ENCODE measurements at regions not wholly inside any gene's neighbourhood (a gene's known extent, or its start where the extent isn't known, plus 50 kb on each side); places are given as distances from the start of the nearest gene placed in this dataset.

DNA sequence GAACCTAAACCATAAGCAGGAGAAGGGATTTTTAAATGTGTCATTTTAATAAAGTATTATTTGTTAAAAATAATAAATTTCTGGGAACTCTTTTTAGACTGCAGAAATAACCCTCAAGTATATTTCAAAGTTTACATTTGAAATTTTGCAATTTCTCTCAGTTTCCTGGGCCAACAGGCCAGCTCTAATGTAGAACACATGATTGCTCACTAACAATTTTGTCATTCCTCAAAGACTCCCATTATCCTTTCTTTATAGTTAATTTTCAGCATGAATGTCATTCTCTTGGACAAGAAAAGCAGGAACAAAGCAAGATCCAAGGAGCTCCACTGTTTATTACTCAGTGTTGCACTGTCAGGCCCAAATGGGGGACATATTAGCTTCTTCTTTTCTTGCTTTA lies 119.4 kb upstream of the VANGL1 start:
- TF ChIP-seq, protein P1, sequence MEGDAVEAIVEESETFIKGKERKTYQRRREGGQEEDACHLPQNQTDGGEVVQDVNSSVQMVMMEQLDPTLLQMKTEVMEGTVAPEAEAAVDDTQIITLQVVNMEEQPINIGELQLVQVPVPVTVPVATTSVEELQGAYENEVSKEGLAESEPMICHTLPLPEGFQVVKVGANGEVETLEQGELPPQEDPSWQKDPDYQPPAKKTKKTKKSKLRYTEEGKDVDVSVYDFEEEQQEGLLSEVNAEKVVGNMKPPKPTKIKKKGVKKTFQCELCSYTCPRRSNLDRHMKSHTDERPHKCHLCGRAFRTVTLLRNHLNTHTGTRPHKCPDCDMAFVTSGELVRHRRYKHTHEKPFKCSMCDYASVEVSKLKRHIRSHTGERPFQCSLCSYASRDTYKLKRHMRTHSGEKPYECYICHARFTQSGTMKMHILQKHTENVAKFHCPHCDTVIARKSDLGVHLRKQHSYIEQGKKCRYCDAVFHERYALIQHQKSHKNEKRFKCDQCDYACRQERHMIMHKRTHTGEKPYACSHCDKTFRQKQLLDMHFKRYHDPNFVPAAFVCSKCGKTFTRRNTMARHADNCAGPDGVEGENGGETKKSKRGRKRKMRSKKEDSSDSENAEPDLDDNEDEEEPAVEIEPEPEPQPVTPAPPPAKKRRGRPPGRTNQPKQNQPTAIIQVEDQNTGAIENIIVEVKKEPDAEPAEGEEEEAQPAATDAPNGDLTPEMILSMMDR (IDR thresholded peaks at IDR 0.05) = no peak

DNA sequence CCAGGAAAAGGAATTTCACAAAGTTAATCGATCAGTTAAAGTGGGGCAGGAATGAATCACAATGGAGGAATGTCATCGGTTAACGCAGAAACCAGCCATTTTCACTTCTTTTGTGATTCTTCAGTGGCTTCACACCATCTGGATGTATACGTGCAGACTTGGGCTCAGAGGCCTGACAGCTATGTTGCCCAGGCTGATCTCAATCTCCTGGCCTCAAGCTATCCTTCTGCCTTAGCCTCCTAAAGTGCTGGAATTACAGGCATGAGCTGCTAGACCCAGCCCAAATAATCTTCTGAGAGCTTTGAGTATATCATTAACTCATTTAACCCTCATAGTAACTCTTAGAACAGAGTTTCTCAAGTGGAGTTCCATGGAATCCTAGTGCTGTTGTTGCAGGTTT lies 126.5 kb upstream of the VANGL1 start:
- TF ChIP-seq, protein P1 (IDR thresholded peaks at IDR 0.05) = no peak

DNA sequence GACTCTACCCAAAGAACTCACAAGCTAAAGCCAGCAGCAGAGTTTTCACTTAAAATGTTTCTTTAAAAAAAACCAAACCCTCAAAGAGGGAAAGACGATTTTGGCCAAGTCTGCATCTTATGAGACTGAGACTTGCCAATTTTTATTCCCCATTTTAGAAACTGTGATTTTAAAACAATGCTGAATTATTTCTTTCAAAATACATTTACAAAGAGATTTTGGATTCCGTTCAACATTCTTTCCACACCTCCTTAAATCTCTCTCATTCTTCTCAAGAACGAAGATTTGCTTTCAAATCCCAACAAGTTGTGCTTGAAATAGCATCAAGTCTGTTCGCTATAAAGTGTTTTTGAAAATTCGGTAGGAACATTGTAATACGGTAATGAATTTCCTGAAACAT lies 133.9 kb upstream of the VANGL1 start:
- TF ChIP-seq, protein P1 (IDR thresholded peaks at IDR 0.05) = no peak

DNA sequence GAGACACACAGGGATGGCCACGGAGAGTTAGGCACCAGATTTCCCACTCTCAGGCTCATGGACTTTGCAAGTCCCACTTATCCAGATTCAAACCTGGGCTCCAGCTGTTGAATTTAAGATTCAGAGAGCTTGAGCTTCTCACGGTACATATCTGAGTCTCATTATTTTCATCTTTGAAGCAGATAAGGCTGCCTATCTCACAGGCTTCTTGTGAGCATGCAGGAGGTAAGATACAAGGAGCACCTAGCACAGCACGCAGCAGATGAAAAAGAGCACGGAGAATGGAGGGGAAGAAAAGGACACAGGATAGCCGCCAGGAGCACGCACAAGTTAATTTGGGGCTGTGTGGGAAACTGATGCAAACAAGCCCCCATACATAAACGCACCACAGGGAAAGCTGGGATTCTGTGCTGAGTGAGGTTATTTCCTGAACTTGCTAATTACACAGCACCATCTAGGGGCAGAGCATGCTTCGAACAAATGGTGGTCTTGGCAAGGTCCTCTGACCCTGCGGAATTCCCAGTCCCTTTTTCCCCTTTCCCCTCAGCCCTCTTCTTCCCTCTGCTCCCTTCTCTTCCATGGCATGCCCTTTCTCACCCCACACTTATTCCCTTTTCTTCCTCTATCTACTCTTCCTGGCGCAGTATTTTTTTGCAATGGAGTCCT lies 134.7 kb upstream of the VANGL1 start:
- TF ChIP-seq, protein P1 (IDR thresholded peaks at IDR 0.05) = peak; percentile 51

DNA sequence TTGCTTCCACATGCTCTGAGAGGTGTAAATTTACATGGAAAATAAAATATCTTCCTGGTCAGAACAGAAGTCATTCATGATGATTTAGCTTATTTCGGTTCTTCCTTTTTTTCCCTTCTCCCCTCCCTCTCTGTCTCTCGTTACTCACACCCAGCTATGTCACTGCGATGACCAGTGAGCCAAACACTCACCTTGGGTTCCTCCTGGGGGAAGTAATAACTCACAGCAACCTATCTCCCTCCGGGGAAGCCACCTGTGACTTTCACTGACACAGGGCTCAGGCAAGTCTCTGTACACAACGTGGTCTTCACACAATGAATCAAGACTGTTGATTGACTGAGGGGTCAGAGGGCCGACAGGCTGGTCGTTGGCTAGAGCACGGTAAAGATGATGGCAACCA lies 135.3 kb upstream of the VANGL1 start:
- TF ChIP-seq, protein P1 (IDR thresholded peaks at IDR 0.05) = no peak

DNA sequence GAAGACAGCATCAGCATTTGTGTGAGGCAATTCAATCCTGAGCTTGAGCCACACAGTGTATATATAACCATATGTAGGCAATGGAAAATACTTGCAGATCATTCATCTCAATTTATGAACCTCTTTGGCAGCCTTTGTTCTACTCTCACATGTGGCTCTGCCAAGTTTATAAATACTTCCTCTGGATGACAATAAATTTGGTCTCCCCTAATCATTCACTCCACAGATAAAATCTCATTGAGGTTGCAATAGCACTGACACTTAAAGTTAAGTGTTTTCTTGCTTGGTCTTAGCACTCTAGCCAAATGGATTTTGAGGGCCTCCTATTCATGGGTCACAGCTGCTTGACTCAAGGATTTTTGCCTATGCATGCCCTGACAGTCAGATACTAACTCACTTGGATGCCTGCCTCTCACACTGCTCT lies 136.6 kb upstream of the VANGL1 start:
- TF ChIP-seq, protein P1 (IDR thresholded peaks at IDR 0.05) = no peak

DNA sequence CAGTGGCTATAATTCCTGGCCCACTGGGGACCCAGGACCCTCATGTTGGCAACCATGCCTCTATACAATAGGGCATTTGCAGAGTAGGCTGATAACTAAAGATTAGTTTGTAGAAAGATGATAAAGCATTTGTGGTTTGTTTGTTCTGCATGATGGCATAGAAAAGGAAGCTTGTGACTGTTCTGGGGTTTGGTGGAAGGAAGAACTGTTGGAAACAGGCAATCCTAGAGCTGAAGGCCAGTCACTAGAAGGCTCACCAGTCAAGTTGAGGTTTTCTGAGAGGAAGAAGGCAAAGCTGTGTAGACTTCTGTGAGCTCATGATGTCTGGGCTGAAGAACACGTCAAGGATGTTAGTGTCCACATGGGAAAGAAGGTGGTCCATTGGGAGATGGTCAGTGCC lies 140.3 kb upstream of the VANGL1 start:
- TF ChIP-seq, protein P1 (IDR thresholded peaks at IDR 0.05) = no peak

DNA sequence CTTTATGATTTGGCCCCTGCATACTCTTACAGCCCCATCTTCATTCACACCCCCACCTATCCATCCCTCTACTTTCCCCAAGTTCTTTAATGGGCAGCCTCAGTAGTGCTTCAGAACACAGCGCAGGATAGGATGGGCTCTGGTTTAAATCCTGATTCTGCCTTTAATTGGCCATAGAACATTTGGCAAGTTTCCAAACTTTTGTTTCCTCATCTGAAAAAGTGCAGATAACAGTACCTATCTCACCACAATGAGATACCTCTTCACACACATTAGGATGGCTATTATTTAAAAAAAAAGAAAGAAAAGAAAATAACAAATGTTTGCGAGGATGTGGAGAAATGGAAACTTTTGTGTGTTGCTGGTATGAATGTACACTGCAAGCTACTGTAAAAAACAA lies 142.5 kb upstream of the VANGL1 start:
- TF ChIP-seq, protein P1 (IDR thresholded peaks at IDR 0.05) = no peak

Measured in LNCAP (cell line).